Prostate gland (tissue), 2 donors: ENCODE measurements at regions not wholly inside any gene's neighbourhood (a gene's known extent, or its start where the extent isn't known, plus 50 kb on each side); places are given as distances from the start of the nearest gene placed in this dataset.

Source experiments
- CTCF ChIP-seq, 4 experiments: fragments of 200-600 bp in 2 of 4; fragments of 450-650 bp in 2 of 4; sonication (generic) in 2 of 4; IDR thresholded peaks; 1 replicate in 3 of 4; 2 replicates in 1 of 4; pipeline ENCODE4 v1.5.1; 2016 to 2019; ENCODE audit warnings: antibody characterized with exemption in 4 of 4, mild to moderate bottlenecking in 2 of 4, moderate library complexity in 2 of 4
- POLR2A ChIP-seq: fragments of 450-650 bp; IDR thresholded peaks from one replicate; pipeline ENCODE4 v1.6.1; 2016; ENCODE audit warnings: antibody characterized with exemption, mild to moderate bottlenecking
- POLR2AphosphoS5 ChIP-seq: sonication (generic); formaldehyde crosslinking; IDR thresholded peaks from one replicate; pipeline ENCODE4 v1.6.1; 2017; ENCODE audit warnings: antibody characterized with exemption

GRCh38 chr5:82748688-82749460 lies 328.3 kb downstream of the TMEM167A start:
- no peak for TF ChIP-seq POLR2A
- no peak for TF ChIP-seq CTCF (IDR thresholded peaks at IDR 0.05)
- TF ChIP-seq POLR2AphosphoS5 = no peak
